Adipocyte (in vitro differentiated cells): ENCODE measurements at regions not wholly inside any gene's neighbourhood (a gene's known extent, or its start where the extent isn't known, plus 50 kb on each side); places are given as distances from the start of the nearest gene placed in this dataset.

Source experiments
- DNase-seq: peaks from one replicate; pipeline ENCODE4 v3.0.0-alpha.2; 2015; ENCODE audit warnings: low read depth
- H3K27me3 ChIP-seq: replicated peaks from 2 replicates; pipeline ENCODE4 v1.7.0; 2013; ENCODE audit warnings: mild to moderate bottlenecking, low read length, moderate library complexity; ENCODE audit not compliant: control insufficient read depth, insufficient read depth
- H3K36me3 ChIP-seq: 2 replicates; pipeline ENCODE4 v1.7.0; 2013; ENCODE audit warnings: low read length, mild to moderate bottlenecking, moderate library complexity; ENCODE audit not compliant: control insufficient read depth, insufficient read depth, severe bottlenecking
- H3K4me1 ChIP-seq: 2 replicates; pipeline ENCODE4 v1.7.0; 2013; ENCODE audit warnings: mild to moderate bottlenecking, low read length, moderate library complexity; ENCODE audit not compliant: control insufficient read depth, insufficient read depth
- H3K4me3 ChIP-seq: 2 replicates; pipeline ENCODE4 v1.7.0; 2013; ENCODE audit warnings: mild to moderate bottlenecking, low read length, moderate library complexity
- H3K9ac ChIP-seq: 2 replicates; pipeline ENCODE4 v1.7.0; 2013; ENCODE audit warnings: mild to moderate bottlenecking, low read length, moderate library complexity
- H3K9me3 ChIP-seq: 2 replicates; pipeline ENCODE4 v1.7.0; 2013; ENCODE audit warnings: mild to moderate bottlenecking, low read length, moderate library complexity; ENCODE audit not compliant: control insufficient read depth

DNA sequence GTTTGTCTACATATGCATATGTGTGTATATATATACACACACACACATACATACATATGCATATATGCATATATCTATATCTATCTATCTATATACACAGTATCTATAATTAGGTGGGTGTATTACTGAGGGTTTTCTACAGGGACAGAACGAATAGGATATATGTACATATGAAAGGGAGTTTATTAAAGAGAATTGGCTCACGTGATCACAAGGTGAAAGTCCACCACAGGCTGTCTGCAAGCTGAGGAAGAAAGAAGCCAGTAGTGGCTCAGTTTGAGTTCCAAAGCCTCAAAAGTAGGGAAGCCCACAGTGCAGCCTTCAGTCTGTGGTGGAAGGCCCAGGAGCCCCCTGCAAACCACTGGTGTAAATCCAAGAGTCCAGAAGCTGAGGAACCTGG lies 756.0 kb upstream of the ACVR2A start:
- H3K9ac ChIP-seq = no peak overlapping the region
- H3K27me3 ChIP-seq = no peaks in the 10 kb centered on the region
- no peak for DNase-seq
- H3K4me1 ChIP-seq = peaks cover 8% of the 10 kb centered on the region
- H3K36me3 ChIP-seq = no peaks in the 10 kb centered on the region
- no peaks in the 10 kb centered on the region for H3K9me3 ChIP-seq
- H3K4me3 ChIP-seq = no peak overlapping the region

DNA sequence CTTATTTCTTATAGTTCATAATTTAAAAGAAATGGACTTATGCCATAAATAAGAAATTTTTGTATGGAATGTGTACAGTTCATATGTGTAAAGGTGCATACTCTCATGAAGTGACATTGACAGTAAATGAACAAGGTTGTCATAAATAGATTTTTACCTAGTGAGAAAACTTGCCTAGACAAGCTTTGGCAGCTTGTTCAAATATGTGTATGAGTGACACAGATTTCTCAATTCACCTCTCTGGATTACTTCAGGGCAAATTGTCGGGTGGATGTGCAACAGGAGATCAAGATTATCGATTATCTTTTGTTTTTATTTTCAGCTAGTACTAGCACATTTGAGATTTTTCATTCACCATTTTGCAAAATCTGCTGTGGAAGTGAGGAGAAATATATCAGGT lies 758.1 kb upstream of the ACVR2A start:
- Histone ChIP-seq H3K4me1 (peaks cover 29% of the 10 kb centered on the region), H3K36me3 (no peaks in the 10 kb centered on the region), H3K9ac (no peak overlapping the region), H3K9me3 (no peaks in the 10 kb centered on the region), H3K27me3 (no peaks in the 10 kb centered on the region), H3K4me3 (no peak overlapping the region)
- no peak for DNase-seq

- Histone ChIP-seq H3K4me3 (peak overlapping the region; percentile 67), H3K9ac (peak overlapping the region; percentile 53), H3K27me3 (no peaks in the 10 kb centered on the region), H3K9me3 (no peaks in the 10 kb centered on the region), H3K4me1 (peaks cover 30% of the 10 kb centered on the region), H3K36me3 (no peaks in the 10 kb centered on the region)
- no peak for DNase-seq
Observed at GRCh38 chr2:147083664-147084063, 761.2 kb upstream of the ACVR2A start.

- no peaks in the 10 kb centered on the region for H3K36me3 ChIP-seq
- H3K27me3 ChIP-seq = no peaks in the 10 kb centered on the region
- H3K4me3 ChIP-seq = peak overlapping the region; percentile 67
- H3K4me1 ChIP-seq = peaks cover 30% of the 10 kb centered on the region
- peak overlapping the region; percentile 53 for H3K9ac ChIP-seq
- H3K9me3 ChIP-seq = no peaks in the 10 kb centered on the region
- DNase-seq = peak; percentile 48
Observed at GRCh38 chr2:147082850-147083522, 761.8 kb upstream of the ACVR2A start.

DNA sequence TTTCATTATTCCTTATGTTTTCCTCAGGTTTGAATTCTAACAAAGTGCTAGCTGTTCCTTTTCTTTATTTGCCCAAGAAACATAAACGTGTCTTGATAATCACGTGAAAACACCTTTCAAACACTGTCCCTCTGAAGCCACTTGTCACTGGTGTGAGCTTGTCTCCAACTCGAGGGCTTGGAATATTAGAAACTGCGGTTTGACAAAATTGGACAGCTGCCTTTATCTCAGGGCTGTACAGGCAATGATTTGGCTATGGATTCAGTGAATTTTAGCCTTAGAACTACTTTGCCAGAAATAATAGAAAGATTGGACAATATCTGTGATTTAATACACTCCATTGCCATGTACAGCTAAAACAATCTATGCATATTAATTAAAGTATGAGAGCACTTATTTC lies 763.0 kb upstream of the ACVR2A start:
- H3K36me3 ChIP-seq = no peaks in the 10 kb centered on the region

GRCh38 chr2:147076634-147077033 lies 768.2 kb upstream of the ACVR2A start:
- H3K9ac ChIP-seq = no peak overlapping the region
- DNase-seq = peak; percentile 1
- no peaks in the 10 kb centered on the region for H3K9me3 ChIP-seq
- H3K4me1 ChIP-seq = peaks cover 16% of the 10 kb centered on the region
- H3K4me3 ChIP-seq = no peak overlapping the region
- H3K27me3 ChIP-seq = no peaks in the 10 kb centered on the region
- no peaks in the 10 kb centered on the region for H3K36me3 ChIP-seq

More for the DNA sequence above, 763.0 kb upstream of the ACVR2A start:
- Histone ChIP-seq H3K4me3 (no peak overlapping the region), H3K27me3 (no peaks in the 10 kb centered on the region), H3K4me1 (peaks cover 35% of the 10 kb centered on the region), H3K9me3 (no peaks in the 10 kb centered on the region), H3K9ac (no peak overlapping the region)
- no peak for DNase-seq

- no peak for DNase-seq
- H3K4me1 ChIP-seq = no peaks in the 10 kb centered on the region
Observed at GRCh38 chr2:147068071-147068470, 776.8 kb upstream of the ACVR2A start.

DNA sequence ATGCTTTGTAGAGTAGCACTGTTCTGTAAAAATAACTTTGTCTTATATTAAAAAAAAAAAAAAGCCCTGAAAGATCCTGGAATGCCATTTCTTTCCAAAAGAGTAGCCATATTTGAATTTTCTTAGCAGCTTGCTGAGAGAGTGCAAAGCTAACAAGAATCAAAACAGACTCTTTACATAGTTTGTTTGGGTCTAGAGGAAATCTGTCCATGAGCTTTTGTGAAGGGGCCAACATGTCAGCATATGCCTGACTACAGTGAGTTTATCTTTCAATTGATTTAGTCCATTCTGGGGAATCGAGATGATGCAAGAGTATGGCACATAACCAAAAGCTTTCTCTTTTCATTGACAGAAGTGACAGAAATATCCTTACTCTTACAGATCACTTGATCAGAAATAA lies 777.7 kb upstream of the ACVR2A start:
- Histone ChIP-seq H3K27me3 (no peaks in the 10 kb centered on the region), H3K4me1 (no peaks in the 10 kb centered on the region), H3K9me3 (peaks cover 2% of the 10 kb centered on the region), H3K9ac (no peak overlapping the region), H3K36me3 (no peaks in the 10 kb centered on the region), H3K4me3 (no peak overlapping the region)
- DNase-seq = no peak

More at GRCh38 chr2:147068071-147068470, 776.8 kb upstream of the ACVR2A start:
- Histone ChIP-seq H3K9ac (no peak overlapping the region), H3K27me3 (no peaks in the 10 kb centered on the region), H3K36me3 (no peaks in the 10 kb centered on the region), H3K4me3 (no peak overlapping the region), H3K9me3 (peaks cover 2% of the 10 kb centered on the region)

DNA sequence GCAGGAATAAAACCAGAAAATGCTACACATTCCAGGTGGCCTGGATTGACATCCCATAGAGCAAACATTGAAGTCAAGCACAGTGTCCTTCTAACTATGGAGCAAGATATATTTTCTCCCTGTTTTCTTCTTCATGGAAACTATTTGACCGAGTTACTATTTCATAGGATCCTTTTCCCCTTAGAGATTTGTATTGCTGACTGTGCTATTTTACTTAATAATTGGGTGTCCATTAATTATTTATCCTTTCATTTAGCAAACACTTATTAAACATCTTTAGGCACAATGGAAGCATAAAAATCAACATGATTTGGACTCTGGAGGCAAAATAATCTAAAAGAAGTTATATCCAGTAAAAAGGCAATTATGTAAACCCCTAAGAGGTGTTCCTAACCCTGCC lies 782.8 kb upstream of the ACVR2A start:
- Histone ChIP-seq H3K27me3 (no peaks in the 10 kb centered on the region), H3K4me1 (no peaks in the 10 kb centered on the region), H3K9ac (no peak overlapping the region), H3K36me3 (no peaks in the 10 kb centered on the region), H3K9me3 (peaks cover 2% of the 10 kb centered on the region), H3K4me3 (no peak overlapping the region)
- no peak for DNase-seq

DNA sequence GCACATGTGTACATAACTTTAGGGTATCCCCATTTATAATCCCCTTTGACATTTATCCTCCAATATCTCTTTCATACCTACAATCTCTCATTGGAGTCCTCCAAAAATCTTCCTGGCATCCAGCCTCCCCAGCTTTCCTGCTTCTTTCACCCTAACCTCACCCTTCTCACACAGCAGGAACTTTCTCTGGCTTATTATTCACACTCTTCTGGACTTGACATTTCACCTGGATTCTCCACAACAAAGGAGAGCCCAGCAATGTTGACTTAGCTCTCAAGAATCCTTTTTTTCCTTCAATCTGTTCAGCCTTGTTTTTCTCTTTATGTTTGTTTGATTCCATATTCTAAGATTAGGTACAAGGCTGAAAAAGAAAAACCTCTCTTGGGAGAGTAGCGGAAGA lies 783.6 kb upstream of the ACVR2A start:
- no peaks in the 10 kb centered on the region for H3K36me3 ChIP-seq
- H3K9ac ChIP-seq = no peak overlapping the region
- peaks cover 2% of the 10 kb centered on the region for H3K9me3 ChIP-seq
- no peaks in the 10 kb centered on the region for H3K4me1 ChIP-seq
- H3K27me3 ChIP-seq = no peaks in the 10 kb centered on the region
- H3K4me3 ChIP-seq = no peak overlapping the region
- no peak for DNase-seq

GRCh38 chr2:147057892-147058490 lies 786.8 kb upstream of the ACVR2A start:
- Histone ChIP-seq H3K4me3 (no peak overlapping the region), H3K36me3 (no peaks in the 10 kb centered on the region), H3K27me3 (no peaks in the 10 kb centered on the region), H3K4me1 (no peaks in the 10 kb centered on the region), H3K9ac (no peak overlapping the region), H3K9me3 (peaks cover 3% of the 10 kb centered on the region)
- no peak for DNase-seq

DNA sequence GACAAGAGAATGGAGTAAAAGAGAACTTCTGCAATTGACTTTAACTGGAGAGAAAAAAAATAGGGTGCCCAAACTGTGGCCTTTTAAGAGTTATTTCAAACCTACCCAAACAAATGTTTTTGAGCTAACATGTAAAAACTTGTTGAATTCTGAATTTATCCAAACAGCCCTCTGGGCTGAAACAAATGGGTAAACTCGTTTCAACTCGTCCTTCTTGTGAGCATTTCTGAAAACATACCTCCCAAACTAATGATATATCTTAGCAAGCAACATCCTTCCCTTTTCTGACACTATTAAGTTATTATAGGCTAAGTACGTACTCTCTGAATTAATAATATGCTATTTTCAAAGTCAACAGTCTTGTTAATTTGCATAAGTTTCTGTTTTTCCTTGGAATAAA lies 793.0 kb upstream of the ACVR2A start:
- Histone ChIP-seq H3K27me3 (no peaks in the 10 kb centered on the region), H3K4me1 (peaks cover 22% of the 10 kb centered on the region), H3K9me3 (peaks cover 3% of the 10 kb centered on the region), H3K36me3 (no peaks in the 10 kb centered on the region), H3K4me3 (no peak overlapping the region), H3K9ac (no peak overlapping the region)
- DNase-seq = no peak
